OCI-LY1 (cell line): ENCODE measurements at regions not wholly inside any gene's neighbourhood (a gene's known extent, or its start where the extent isn't known, plus 50 kb on each side); places are given as distances from the start of the nearest gene placed in this dataset.

Experiments
- H2AFZ ChIP-seq: fragments of 200-600 bp; sonication (generic), shearing (Covaris generic); 2 replicates; pipeline ENCODE4 v1.6.0; 2014; ENCODE audit warnings: antibody characterized with exemption, mild to moderate bottlenecking, low read length
- H3F3A ChIP-seq: fragments of 200-600 bp; sonication (generic), shearing (Covaris generic); 2 replicates; pipeline ENCODE4 v1.6.0; 2014; ENCODE audit warnings: mild to moderate bottlenecking, antibody characterized with exemption, low read length, moderate library complexity; ENCODE audit not compliant: insufficient read depth
- H3K27ac ChIP-seq: fragments of 200-600 bp; sonication (generic); 2 replicates; pipeline ENCODE4 v1.5.1; 2014; ENCODE audit warnings: low read length, mixed run types, mild to moderate bottlenecking, low read depth; ENCODE audit not compliant: poor library complexity, severe bottlenecking
- H3K27me3 ChIP-seq: fragments of 200-600 bp; sonication (generic); 2 replicates; pipeline ENCODE4 v1.6.0; 2014; ENCODE audit warnings: antibody characterized with exemption, mild to moderate bottlenecking, low read length, moderate library complexity; ENCODE audit not compliant: insufficient read depth
- H3K36me3 ChIP-seq: fragments of 200-600 bp; sonication (generic); 2 replicates; pipeline ENCODE4 v1.6.1; 2014; ENCODE audit warnings: mild to moderate bottlenecking, antibody characterized with exemption, low read length, moderate library complexity, mixed read lengths; ENCODE audit not compliant: insufficient read depth
- H3K4me1 ChIP-seq: fragments of 200-600 bp; sonication (generic); 2 replicates; pipeline ENCODE4 v1.5.1; 2014; ENCODE audit warnings: mild to moderate bottlenecking, low read length, moderate library complexity; ENCODE audit not compliant: insufficient read depth, severe bottlenecking
- H3K4me2 ChIP-seq: fragments of 200-600 bp; sonication (generic), shearing (Covaris generic); 2 replicates; pipeline ENCODE4 v1.6.1; 2014; ENCODE audit warnings: low read length
- H3K4me3 ChIP-seq: fragments of 200-600 bp; sonication (generic); 2 replicates; pipeline ENCODE4 v1.5.1; 2014; ENCODE audit warnings: low read length, low read depth, mild to moderate bottlenecking, mixed read lengths; ENCODE audit not compliant: poor library complexity, severe bottlenecking
- H3K79me2 ChIP-seq: fragments of 200-600 bp; shearing (Covaris generic); 2 replicates; pipeline ENCODE4 v1.6.1; 2016; ENCODE audit warnings: mixed run types, low read length, mixed read lengths; ENCODE audit not compliant: insufficient read depth
- H3K9ac ChIP-seq: fragments of 200-600 bp; sonication (generic), shearing (Covaris generic); 2 replicates; pipeline ENCODE4 v1.6.1; 2014; ENCODE audit warnings: mild to moderate bottlenecking, low read length, mixed read lengths
- H3K9me2 ChIP-seq: fragments of 200-600 bp; sonication (generic), shearing (Covaris generic); 2 replicates; pipeline ENCODE4 v1.6.1; 2014; ENCODE audit warnings: low read depth, mild to moderate bottlenecking, low read length, mixed read lengths
- H3K9me3 ChIP-seq: fragments of 200-600 bp; shearing (Covaris generic); 2 replicates; pipeline ENCODE4 v1.6.1; 2014; ENCODE audit warnings: low read length, mixed read lengths
- H4K20me1 ChIP-seq: fragments of 200-600 bp; sonication (generic), shearing (Covaris generic); 2 replicates; pipeline ENCODE4 v1.6.0; 2016; ENCODE audit warnings: mild to moderate bottlenecking, low read length; ENCODE audit not compliant: insufficient read depth
- EZH2 ChIP-seq: fragments of 200-600 bp; sonication (generic), shearing (Covaris generic); IDR thresholded peaks from 2 replicates; pipeline ENCODE4 v1.8.0; 2017; ENCODE audit warnings: borderline replicate concordance, mixed run types, mild to moderate bottlenecking, antibody characterized with exemption, low read length, moderate library complexity, mixed read lengths
- TF ChIP-seq, protein P1 (sequence below): fragments of 200-600 bp; sonication (generic), shearing (Covaris generic); IDR thresholded peaks from 2 replicates; pipeline ENCODE4 v1.5.1; 2017; ENCODE audit warnings: mild to moderate bottlenecking, antibody characterized with exemption, low read length, moderate library complexity, mixed read lengths

GRCh38 chr4:181682367-181683047 lies 560.7 kb upstream of the TENM3 start:
- Histone ChIP-seq H3F3A (no peaks in the 10 kb centered on the region), H3K9me3 (no peaks in the 10 kb centered on the region), H4K20me1 (no peaks in the 10 kb centered on the region), H3K9me2 (no peaks in the 10 kb centered on the region), H2AFZ (no peak overlapping the region), H3K9ac (no peak overlapping the region), H3K4me1 (no peaks in the 10 kb centered on the region), H3K79me2 (no peaks in the 10 kb centered on the region), H3K36me3 (no peaks in the 10 kb centered on the region), H3K4me3 (no peak overlapping the region), H3K27ac (no peak overlapping the region), H3K27me3 (no peaks in the 10 kb centered on the region), H3K4me2 (no peak overlapping the region)
- no peak for TF ChIP-seq EZH2
- TF ChIP-seq, protein P1, sequence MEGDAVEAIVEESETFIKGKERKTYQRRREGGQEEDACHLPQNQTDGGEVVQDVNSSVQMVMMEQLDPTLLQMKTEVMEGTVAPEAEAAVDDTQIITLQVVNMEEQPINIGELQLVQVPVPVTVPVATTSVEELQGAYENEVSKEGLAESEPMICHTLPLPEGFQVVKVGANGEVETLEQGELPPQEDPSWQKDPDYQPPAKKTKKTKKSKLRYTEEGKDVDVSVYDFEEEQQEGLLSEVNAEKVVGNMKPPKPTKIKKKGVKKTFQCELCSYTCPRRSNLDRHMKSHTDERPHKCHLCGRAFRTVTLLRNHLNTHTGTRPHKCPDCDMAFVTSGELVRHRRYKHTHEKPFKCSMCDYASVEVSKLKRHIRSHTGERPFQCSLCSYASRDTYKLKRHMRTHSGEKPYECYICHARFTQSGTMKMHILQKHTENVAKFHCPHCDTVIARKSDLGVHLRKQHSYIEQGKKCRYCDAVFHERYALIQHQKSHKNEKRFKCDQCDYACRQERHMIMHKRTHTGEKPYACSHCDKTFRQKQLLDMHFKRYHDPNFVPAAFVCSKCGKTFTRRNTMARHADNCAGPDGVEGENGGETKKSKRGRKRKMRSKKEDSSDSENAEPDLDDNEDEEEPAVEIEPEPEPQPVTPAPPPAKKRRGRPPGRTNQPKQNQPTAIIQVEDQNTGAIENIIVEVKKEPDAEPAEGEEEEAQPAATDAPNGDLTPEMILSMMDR = no peak

GRCh38 chr4:181684310-181684709 lies 558.9 kb upstream of the TENM3 start:
- H3F3A ChIP-seq = no peaks in the 10 kb centered on the region
- no peak overlapping the region for H3K9ac ChIP-seq
- H3K36me3 ChIP-seq = no peaks in the 10 kb centered on the region
- H4K20me1 ChIP-seq = no peaks in the 10 kb centered on the region
- H2AFZ ChIP-seq = no peak overlapping the region
- no peaks in the 10 kb centered on the region for H3K4me1 ChIP-seq
- no peaks in the 10 kb centered on the region for H3K27me3 ChIP-seq
- no peak overlapping the region for H3K4me3 ChIP-seq
- H3K79me2 ChIP-seq = no peaks in the 10 kb centered on the region
- H3K9me2 ChIP-seq = no peaks in the 10 kb centered on the region
- no peak overlapping the region for H3K4me2 ChIP-seq
- no peaks in the 10 kb centered on the region for H3K9me3 ChIP-seq
- TF ChIP-seq EZH2 = no peak
- TF ChIP-seq, protein P1 = no peak
- no peak overlapping the region for H3K27ac ChIP-seq

GRCh38 chr4:181685461-181685860 lies 557.7 kb upstream of the TENM3 start:
- no peak overlapping the region for H2AFZ ChIP-seq

More at GRCh38 chr4:181685461-181685860, 557.7 kb upstream of the TENM3 start:
- no peaks in the 10 kb centered on the region for H4K20me1 ChIP-seq
- no peak overlapping the region for H3K4me2 ChIP-seq
- H3K4me1 ChIP-seq = no peaks in the 10 kb centered on the region
- H3K9ac ChIP-seq = no peak overlapping the region
- no peaks in the 10 kb centered on the region for H3K79me2 ChIP-seq
- no peaks in the 10 kb centered on the region for H3F3A ChIP-seq
- no peak for TF ChIP-seq EZH2
- TF ChIP-seq, protein P1 = no peak
- H3K9me2 ChIP-seq = no peaks in the 10 kb centered on the region
- no peaks in the 10 kb centered on the region for H3K27me3 ChIP-seq
- no peak overlapping the region for H3K4me3 ChIP-seq
- H3K27ac ChIP-seq = no peak overlapping the region
- no peaks in the 10 kb centered on the region for H3K36me3 ChIP-seq
- no peaks in the 10 kb centered on the region for H3K9me3 ChIP-seq
